WTC11 (cell line): ENCODE measurements at regions not wholly inside any gene's neighbourhood (a gene's known extent, or its start where the extent isn't known, plus 50 kb on each side); places are given as distances from the start of the nearest gene placed in this dataset.

ENCODE experiments used
- ATAC-seq: fragments of 200-7000 bp; cut with Tn5 transposase; 2 replicates; pipeline ENCODE4 v1.10.0; 2021; ENCODE audit warnings: mild to moderate bottlenecking, moderate library complexity
- CTCF ChIA-PET: fragments of 300-600 bp; sonication (Branson Sonifier 250); formaldehyde crosslinking; loops from one replicate; lab custom pipeline; 2021; ENCODE audit warnings: antibody characterized with exemption; lab: Charles Lee
- POLR2A ChIA-PET: fragments of 350-600 bp; sonication (Branson Sonifier 250); formaldehyde crosslinking; loops from one replicate; lab custom pipeline; 2021; ENCODE audit warnings: antibody characterized with exemption; lab: Charles Lee
- DNase-seq: peaks from one replicate; pipeline ENCODE4 v3.0.0; 2021; ENCODE audit warnings: low spot score
- H3K27ac Mint-ChIP-seq: 2 replicates; pipeline ENCODE4 v1.8.0; 2021; ENCODE audit warnings: mixed read lengths
- H3K27me3 Mint-ChIP-seq: 2 replicates; pipeline ENCODE4 v1.8.0; 2021; ENCODE audit warnings: low read depth, mild to moderate bottlenecking, moderate library complexity, mixed read lengths
- H3K36me3 Mint-ChIP-seq: 2 replicates; pipeline ENCODE4 v1.8.0; 2021; ENCODE audit warnings: mixed read lengths
- H3K4me1 Mint-ChIP-seq: 2 replicates; pipeline ENCODE4 v1.8.0; 2022; ENCODE audit warnings: mixed read lengths
- H3K4me3 Mint-ChIP-seq: 2 replicates; pipeline ENCODE4 v1.8.0; 2021; ENCODE audit warnings: mild to moderate bottlenecking, moderate library complexity, mixed read lengths
- H3K9me3 Mint-ChIP-seq: 2 replicates; pipeline ENCODE4 v1.8.0; 2021; ENCODE audit warnings: mixed read lengths
- ESRRA ChIP-seq: sonication (generic); formaldehyde crosslinking; IDR thresholded peaks from 2 replicates; pipeline ENCODE4 v1.8.1; 2022; ENCODE audit warnings: mild to moderate bottlenecking, missing genetic modification reagents, borderline replicate concordance
- FOXK1 ChIP-seq: sonication (generic); formaldehyde crosslinking; IDR thresholded peaks from 2 replicates; pipeline ENCODE4 v1.8.0; 2022; ENCODE audit warnings: mild to moderate bottlenecking, moderate library complexity, missing genetic modification reagents
- GABPB1 ChIP-seq: sonication (generic); formaldehyde crosslinking; IDR thresholded peaks from 2 replicates; pipeline ENCODE4 v1.8.1; 2023; ENCODE audit warnings: mild to moderate bottlenecking, missing genetic modification reagents
- GTF2I ChIP-seq: fragments of 250-450 bp; sonication (Bioruptor Pico); conservative IDR thresholded peaks from 2 replicates; pipeline ENCODE4 v1.4.0; 2021; ENCODE audit warnings: mild to moderate bottlenecking
- IRF2 ChIP-seq: sonication (generic); formaldehyde crosslinking; IDR thresholded peaks from 2 replicates; pipeline ENCODE4 v1.8.0; 2022; ENCODE audit warnings: low read depth, missing genetic modification reagents, borderline replicate concordance
- MXD4 ChIP-seq: fragments of 250-450 bp; sonication (Bioruptor Pico); IDR thresholded peaks from 2 replicates; pipeline ENCODE4 v1.8.0; 2021; ENCODE audit warnings: mild to moderate bottlenecking, moderate library complexity, borderline replicate concordance
- MYBL2 ChIP-seq: sonication (generic); formaldehyde crosslinking; IDR thresholded peaks from 2 replicates; pipeline ENCODE4 v1.8.1; 2023; ENCODE audit warnings: mild to moderate bottlenecking, moderate library complexity, missing genetic modification reagents
- NFYB ChIP-seq: sonication (generic); formaldehyde crosslinking; conservative IDR thresholded peaks from 2 replicates; pipeline ENCODE4 v1.8.0; 2022; ENCODE audit warnings: low read depth, missing genetic modification reagents
- RORB ChIP-seq: fragments of 250-450 bp; sonication (Bioruptor Pico); IDR thresholded peaks from 2 replicates; pipeline ENCODE4 v1.9.0; 2021; ENCODE audit warnings: mild to moderate bottlenecking
- SMAD3 ChIP-seq: sonication (generic); formaldehyde crosslinking; IDR thresholded peaks from 2 replicates; pipeline ENCODE4 v1.8.0; 2022; ENCODE audit warnings: missing genetic modification reagents, mild to moderate bottlenecking, borderline replicate concordance
- SOX15 ChIP-seq: fragments of 250-450 bp; sonication (Bioruptor Pico); IDR thresholded peaks from 2 replicates; pipeline ENCODE4 v1.9.0; 2021; ENCODE audit warnings: mild to moderate bottlenecking
- SP1 ChIP-seq: sonication (generic); formaldehyde crosslinking; conservative IDR thresholded peaks from 2 replicates; pipeline ENCODE4 v1.8.1; 2022; ENCODE audit warnings: missing genetic modification reagents
- TCF7 ChIP-seq: sonication (generic); formaldehyde crosslinking; IDR thresholded peaks from 2 replicates; pipeline ENCODE4 v1.8.0; 2022; ENCODE audit warnings: mild to moderate bottlenecking, low read depth, missing genetic modification reagents, moderate library complexity
- TEAD1 ChIP-seq: sonication (generic); formaldehyde crosslinking; IDR thresholded peaks from 2 replicates; pipeline ENCODE4 v1.8.0; 2022; ENCODE audit warnings: mild to moderate bottlenecking, missing genetic modification reagents
- ZNF138 ChIP-seq: sonication (generic); formaldehyde crosslinking; conservative IDR thresholded peaks from 2 replicates; pipeline ENCODE4 v1.8.1; 2022; ENCODE audit warnings: mild to moderate bottlenecking, moderate library complexity, missing genetic modification reagents
- ZNF219 ChIP-seq: sonication (generic); formaldehyde crosslinking; IDR thresholded peaks from 2 replicates; pipeline ENCODE4 v1.8.0; 2023; ENCODE audit warnings: missing genetic modification reagents, mild to moderate bottlenecking, borderline replicate concordance
- ZNF232 ChIP-seq: sonication (generic); formaldehyde crosslinking; IDR thresholded peaks from 2 replicates; pipeline ENCODE4 v1.8.0; 2022; ENCODE audit warnings: mild to moderate bottlenecking, missing genetic modification reagents
- ZNF396 ChIP-seq: fragments of 250-450 bp; sonication (Bioruptor Pico); IDR thresholded peaks from 2 replicates; pipeline ENCODE4 v1.8.0; 2021; ENCODE audit warnings: mild to moderate bottlenecking, moderate library complexity, borderline replicate concordance
- ZNF416 ChIP-seq: fragments of 250-450 bp; sonication (Bioruptor Pico); IDR thresholded peaks from 2 replicates; pipeline ENCODE4 v1.9.0; 2021; ENCODE audit warnings: mild to moderate bottlenecking, inconsistent platforms
- TF ChIP-seq, protein P1 (sequence below): sonication (generic); formaldehyde crosslinking; IDR thresholded peaks from 2 replicates; pipeline ENCODE4 v1.8.0; 2022; ENCODE audit warnings: mild to moderate bottlenecking, missing genetic modification reagents
- TF ChIP-seq, protein P2 (sequence below): sonication (generic); formaldehyde crosslinking; IDR thresholded peaks from 2 replicates; pipeline ENCODE4 v1.8.1; 2022; ENCODE audit warnings: missing genetic modification reagents, borderline replicate concordance
- TF ChIP-seq, protein P3 (sequence below): sonication (generic); formaldehyde crosslinking; IDR thresholded peaks from 2 replicates; pipeline ENCODE4 v1.8.0; 2022; ENCODE audit warnings: mild to moderate bottlenecking, missing genetic modification reagents
- TF ChIP-seq, protein P4 (sequence below): sonication (generic); formaldehyde crosslinking; conservative IDR thresholded peaks from 2 replicates; pipeline ENCODE4 v1.8.1; 2023; ENCODE audit warnings: mild to moderate bottlenecking, low read depth, missing genetic modification reagents, moderate library complexity
- TF ChIP-seq, protein P5 (sequence below): sonication (generic); formaldehyde crosslinking; IDR thresholded peaks from 2 replicates; pipeline ENCODE4 v1.8.1; 2023; ENCODE audit warnings: mild to moderate bottlenecking, missing genetic modification reagents, borderline replicate concordance
- TF ChIP-seq, protein P6 (sequence below): fragments of 250-450 bp; sonication (Bioruptor Pico); IDR thresholded peaks from 2 replicates; pipeline ENCODE4 v2.1.2; 2022; ENCODE audit warnings: mild to moderate bottlenecking, moderate library complexity

DNA sequence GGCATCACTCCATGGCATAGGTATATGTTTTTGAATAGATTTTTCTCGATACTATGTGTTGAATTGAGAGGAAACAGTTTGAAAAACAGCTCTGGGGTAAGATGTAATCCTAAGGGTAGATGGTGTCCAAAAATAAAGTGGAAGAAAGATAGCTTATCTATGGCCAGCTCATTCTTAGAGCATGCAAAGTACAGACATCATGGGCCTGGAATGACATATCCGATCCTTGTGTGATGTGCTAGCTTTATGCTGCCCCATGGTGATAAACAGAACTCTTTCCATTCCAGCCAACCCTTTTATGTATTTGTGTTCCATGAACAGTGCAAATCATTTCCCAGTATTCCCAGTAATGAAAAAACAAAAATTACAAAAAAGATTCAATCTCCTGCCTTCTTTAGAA is 390.2 kb upstream of the NXPH2 start (continued):
- no peak for TF ChIP-seq SP1 (CRISPR knock-in tag)

DNA sequence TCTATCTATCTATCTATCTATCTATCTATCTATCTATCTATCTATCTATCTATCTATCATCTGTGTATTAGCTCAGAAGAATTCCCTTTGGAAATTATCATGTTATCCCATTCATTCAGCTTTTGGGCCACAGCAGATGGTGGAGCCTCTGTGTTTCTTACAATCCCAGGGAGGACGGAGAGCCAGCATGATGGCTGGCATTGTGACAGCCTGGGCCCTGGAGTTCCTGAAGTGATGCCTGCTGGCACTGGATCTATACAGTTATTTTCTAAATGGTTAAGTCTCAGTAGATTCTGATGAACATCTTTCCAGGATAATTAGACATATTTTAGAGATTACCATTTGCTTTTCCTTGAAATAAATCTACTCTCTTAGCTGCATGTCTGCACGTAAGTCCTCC is 385.4 kb upstream of the NXPH2 start:
- no peaks in the 10 kb centered on the region for H3K9me3 Mint-ChIP-seq
- CTCF ChIA-PET, result no interaction called here

DNA sequence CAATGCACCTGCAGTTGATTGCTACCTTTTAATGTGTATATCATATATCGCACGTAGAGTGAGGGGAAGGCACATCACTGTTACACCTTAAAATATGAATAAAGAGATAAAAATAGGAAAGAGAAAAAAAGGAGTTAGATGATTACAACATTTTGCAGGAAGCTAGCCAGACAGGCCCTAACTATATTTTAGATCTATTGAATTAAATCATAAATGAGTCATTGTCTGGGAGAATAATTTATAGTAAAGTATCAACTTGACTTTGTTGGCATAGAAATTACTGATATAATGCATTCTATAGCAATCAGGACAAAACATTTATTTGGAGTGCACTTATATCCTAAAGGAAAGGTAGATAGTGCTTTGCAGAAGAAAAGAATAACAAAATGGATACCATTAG is 384.9 kb upstream of the NXPH2 start:
- Mint-ChIP-seq H3K4me1 (no peaks in the 10 kb centered on the region), H3K27ac (no peak overlapping the region), H3K9me3 (no peaks in the 10 kb centered on the region), H3K36me3 (no peaks in the 10 kb centered on the region), H3K27me3 (no peaks in the 10 kb centered on the region), H3K4me3 (no peak overlapping the region)
- no peak for DNase-seq
- ChIA-PET CTCF (no interaction called here), POLR2A (no interaction called here)
- no peak for ATAC-seq
- TF ChIP-seq ESRRA (CRISPR knock-in tag) (no peak), ZNF219 (no peak), ZNF138 (CRISPR knock-in tag) (no peak), ZNF416 (CRISPR knock-in tag) (no peak), IRF2 (CRISPR knock-in tag) (no peak), GTF2I (CRISPR knock-in tag) (no peak), ZNF396 (CRISPR knock-in tag) (no peak), SMAD3 (CRISPR knock-in tag) (no peak)
- TF ChIP-seq, protein P1, sequence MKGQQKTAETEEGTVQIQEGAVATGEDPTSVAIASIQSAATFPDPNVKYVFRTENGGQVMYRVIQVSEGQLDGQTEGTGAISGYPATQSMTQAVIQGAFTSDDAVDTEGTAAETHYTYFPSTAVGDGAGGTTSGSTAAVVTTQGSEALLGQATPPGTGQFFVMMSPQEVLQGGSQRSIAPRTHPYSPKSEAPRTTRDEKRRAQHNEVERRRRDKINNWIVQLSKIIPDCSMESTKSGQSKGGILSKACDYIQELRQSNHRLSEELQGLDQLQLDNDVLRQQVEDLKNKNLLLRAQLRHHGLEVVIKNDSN, result no peak
- TF ChIP-seq, protein P2, sequence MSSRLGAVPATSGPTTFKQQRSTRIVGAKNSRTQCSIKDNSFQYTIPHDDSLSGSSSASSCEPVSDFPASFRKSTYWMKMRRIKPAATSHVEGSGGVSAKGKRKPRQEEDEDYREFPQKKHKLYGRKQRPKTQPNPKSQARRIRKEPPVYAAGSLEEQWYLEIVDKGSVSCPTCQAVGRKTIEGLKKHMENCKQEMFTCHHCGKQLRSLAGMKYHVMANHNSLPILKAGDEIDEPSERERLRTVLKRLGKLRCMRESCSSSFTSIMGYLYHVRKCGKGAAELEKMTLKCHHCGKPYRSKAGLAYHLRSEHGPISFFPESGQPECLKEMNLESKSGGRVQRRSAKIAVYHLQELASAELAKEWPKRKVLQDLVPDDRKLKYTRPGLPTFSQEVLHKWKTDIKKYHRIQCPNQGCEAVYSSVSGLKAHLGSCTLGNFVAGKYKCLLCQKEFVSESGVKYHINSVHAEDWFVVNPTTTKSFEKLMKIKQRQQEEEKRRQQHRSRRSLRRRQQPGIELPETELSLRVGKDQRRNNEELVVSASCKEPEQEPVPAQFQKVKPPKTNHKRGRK (CRISPR knock-in tag), result no peak
- TF ChIP-seq, protein P3, sequence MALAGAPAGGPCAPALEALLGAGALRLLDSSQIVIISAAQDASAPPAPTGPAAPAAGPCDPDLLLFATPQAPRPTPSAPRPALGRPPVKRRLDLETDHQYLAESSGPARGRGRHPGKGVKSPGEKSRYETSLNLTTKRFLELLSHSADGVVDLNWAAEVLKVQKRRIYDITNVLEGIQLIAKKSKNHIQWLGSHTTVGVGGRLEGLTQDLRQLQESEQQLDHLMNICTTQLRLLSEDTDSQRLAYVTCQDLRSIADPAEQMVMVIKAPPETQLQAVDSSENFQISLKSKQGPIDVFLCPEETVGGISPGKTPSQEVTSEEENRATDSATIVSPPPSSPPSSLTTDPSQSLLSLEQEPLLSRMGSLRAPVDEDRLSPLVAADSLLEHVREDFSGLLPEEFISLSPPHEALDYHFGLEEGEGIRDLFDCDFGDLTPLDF, result no peak

More for the DNA sequence above, 385.4 kb upstream of the NXPH2 start:
- POLR2A ChIA-PET, result interaction anchor here (0.6 kb wide), 1 partner anchor 171 kb away, joined by 3 read pairs; no protein-coding TSS in a partner anchor
- ATAC-seq (no peak), DNase-seq (no peak)
- TF ChIP-seq SOX15, result no peak
- no peak for TF ChIP-seq MXD4
- TF ChIP-seq, protein P4, sequence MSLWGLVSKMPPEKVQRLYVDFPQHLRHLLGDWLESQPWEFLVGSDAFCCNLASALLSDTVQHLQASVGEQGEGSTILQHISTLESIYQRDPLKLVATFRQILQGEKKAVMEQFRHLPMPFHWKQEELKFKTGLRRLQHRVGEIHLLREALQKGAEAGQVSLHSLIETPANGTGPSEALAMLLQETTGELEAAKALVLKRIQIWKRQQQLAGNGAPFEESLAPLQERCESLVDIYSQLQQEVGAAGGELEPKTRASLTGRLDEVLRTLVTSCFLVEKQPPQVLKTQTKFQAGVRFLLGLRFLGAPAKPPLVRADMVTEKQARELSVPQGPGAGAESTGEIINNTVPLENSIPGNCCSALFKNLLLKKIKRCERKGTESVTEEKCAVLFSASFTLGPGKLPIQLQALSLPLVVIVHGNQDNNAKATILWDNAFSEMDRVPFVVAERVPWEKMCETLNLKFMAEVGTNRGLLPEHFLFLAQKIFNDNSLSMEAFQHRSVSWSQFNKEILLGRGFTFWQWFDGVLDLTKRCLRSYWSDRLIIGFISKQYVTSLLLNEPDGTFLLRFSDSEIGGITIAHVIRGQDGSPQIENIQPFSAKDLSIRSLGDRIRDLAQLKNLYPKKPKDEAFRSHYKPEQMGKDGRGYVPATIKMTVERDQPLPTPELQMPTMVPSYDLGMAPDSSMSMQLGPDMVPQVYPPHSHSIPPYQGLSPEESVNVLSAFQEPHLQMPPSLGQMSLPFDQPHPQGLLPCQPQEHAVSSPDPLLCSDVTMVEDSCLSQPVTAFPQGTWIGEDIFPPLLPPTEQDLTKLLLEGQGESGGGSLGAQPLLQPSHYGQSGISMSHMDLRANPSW (CRISPR knock-in tag), result no peak
- no peak for TF ChIP-seq ZNF232 (CRISPR knock-in tag)
- no peak for TF ChIP-seq SMAD3 (CRISPR knock-in tag)
- TF ChIP-seq IRF2 (CRISPR knock-in tag), result no peak
- TF ChIP-seq, protein P5, sequence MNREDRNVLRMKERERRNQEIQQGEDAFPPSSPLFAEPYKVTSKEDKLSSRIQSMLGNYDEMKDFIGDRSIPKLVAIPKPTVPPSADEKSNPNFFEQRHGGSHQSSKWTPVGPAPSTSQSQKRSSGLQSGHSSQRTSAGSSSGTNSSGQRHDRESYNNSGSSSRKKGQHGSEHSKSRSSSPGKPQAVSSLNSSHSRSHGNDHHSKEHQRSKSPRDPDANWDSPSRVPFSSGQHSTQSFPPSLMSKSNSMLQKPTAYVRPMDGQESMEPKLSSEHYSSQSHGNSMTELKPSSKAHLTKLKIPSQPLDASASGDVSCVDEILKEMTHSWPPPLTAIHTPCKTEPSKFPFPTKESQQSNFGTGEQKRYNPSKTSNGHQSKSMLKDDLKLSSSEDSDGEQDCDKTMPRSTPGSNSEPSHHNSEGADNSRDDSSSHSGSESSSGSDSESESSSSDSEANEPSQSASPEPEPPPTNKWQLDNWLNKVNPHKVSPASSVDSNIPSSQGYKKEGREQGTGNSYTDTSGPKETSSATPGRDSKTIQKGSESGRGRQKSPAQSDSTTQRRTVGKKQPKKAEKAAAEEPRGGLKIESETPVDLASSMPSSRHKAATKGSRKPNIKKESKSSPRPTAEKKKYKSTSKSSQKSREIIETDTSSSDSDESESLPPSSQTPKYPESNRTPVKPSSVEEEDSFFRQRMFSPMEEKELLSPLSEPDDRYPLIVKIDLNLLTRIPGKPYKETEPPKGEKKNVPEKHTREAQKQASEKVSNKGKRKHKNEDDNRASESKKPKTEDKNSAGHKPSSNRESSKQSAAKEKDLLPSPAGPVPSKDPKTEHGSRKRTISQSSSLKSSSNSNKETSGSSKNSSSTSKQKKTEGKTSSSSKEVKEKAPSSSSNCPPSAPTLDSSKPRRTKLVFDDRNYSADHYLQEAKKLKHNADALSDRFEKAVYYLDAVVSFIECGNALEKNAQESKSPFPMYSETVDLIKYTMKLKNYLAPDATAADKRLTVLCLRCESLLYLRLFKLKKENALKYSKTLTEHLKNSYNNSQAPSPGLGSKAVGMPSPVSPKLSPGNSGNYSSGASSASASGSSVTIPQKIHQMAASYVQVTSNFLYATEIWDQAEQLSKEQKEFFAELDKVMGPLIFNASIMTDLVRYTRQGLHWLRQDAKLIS (CRISPR knock-in tag), result no peak
- TF ChIP-seq RORB (CRISPR knock-in tag), result no peak
- TF ChIP-seq NFYB (CRISPR knock-in tag), result no peak
- TF ChIP-seq FOXK1, result no peak
- no peak for TF ChIP-seq GABPB1
- TF ChIP-seq, protein P6, sequence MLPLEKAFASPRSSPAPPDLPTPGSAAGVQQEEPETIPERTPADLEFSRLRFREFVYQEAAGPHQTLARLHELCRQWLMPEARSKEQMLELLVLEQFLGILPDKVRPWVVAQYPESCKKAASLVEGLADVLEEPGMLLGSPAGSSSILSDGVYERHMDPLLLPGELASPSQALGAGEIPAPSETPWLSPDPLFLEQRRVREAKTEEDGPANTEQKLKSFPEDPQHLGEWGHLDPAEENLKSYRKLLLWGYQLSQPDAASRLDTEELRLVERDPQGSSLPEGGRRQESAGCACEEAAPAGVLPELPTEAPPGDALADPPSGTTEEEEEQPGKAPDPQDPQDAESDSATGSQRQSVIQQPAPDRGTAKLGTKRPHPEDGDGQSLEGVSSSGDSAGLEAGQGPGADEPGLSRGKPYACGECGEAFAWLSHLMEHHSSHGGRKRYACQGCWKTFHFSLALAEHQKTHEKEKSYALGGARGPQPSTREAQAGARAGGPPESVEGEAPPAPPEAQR (CRISPR knock-in tag), result no peak
- TF ChIP-seq MYBL2 (CRISPR knock-in tag), result no peak
- TF ChIP-seq TCF7 (CRISPR knock-in tag), result no peak
- no peak for TF ChIP-seq TEAD1 (CRISPR knock-in tag)
- no peak for TF ChIP-seq ESRRA (CRISPR knock-in tag)
- Mint-ChIP-seq H3K27ac (no peak overlapping the region), H3K27me3 (no peaks in the 10 kb centered on the region), H3K36me3 (no peaks in the 10 kb centered on the region), H3K4me3 (no peak overlapping the region), H3K4me1 (no peaks in the 10 kb centered on the region)
